ENCODE measurements at regions not wholly inside any gene's neighbourhood (a gene's known extent, or its start where the extent isn't known, plus 50 kb on each side); places are given as distances from the start of the nearest gene placed in this dataset.

GRCh38 chr4:181524499-181524898 is 718.7 kb upstream of the TENM3 start:
- TF ChIP-seq, protein P1, sequence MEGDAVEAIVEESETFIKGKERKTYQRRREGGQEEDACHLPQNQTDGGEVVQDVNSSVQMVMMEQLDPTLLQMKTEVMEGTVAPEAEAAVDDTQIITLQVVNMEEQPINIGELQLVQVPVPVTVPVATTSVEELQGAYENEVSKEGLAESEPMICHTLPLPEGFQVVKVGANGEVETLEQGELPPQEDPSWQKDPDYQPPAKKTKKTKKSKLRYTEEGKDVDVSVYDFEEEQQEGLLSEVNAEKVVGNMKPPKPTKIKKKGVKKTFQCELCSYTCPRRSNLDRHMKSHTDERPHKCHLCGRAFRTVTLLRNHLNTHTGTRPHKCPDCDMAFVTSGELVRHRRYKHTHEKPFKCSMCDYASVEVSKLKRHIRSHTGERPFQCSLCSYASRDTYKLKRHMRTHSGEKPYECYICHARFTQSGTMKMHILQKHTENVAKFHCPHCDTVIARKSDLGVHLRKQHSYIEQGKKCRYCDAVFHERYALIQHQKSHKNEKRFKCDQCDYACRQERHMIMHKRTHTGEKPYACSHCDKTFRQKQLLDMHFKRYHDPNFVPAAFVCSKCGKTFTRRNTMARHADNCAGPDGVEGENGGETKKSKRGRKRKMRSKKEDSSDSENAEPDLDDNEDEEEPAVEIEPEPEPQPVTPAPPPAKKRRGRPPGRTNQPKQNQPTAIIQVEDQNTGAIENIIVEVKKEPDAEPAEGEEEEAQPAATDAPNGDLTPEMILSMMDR (IDR thresholded peaks at IDR 0.05), result no peak
- H3K36me3 Mint-ChIP-seq, result no peaks in the 10 kb centered on the region
- no peak overlapping the region for H3K27ac Mint-ChIP-seq
- Histone ChIP-seq H3K27ac (ENCODE audit: low read depth in 1 of 2, low read length in 2 of 2) (no peak overlapping the region), H2AFZ (ENCODE audit: insufficient read depth, low read depth, low read length, poor library complexity, severe bottlenecking) (no peak overlapping the region), H3K79me2 (ENCODE audit: insufficient read depth, low read length) (no peaks in the 10 kb centered on the region), H3K4me1 (ENCODE audit: control insufficient read depth in 1 of 2, insufficient read depth in 2 of 2, low read length in 2 of 2) (no peaks in the 10 kb centered on the region), H3K36me3 (replicated peaks in 1 of 2; ENCODE audit: control insufficient read depth in 1 of 2, insufficient read depth in 2 of 2, low read length in 2 of 2) (no peaks in the 10 kb centered on the region), H3K4me2 (replicated peaks; ENCODE audit: extremely low read depth, low read length, poor library complexity, severe bottlenecking) (no peak overlapping the region), H4K20me1 (ENCODE audit: insufficient read depth, low read length) (no peaks in the 10 kb centered on the region), H3K9me3 (replicated peaks in 1 of 2; ENCODE audit: control insufficient read depth in 1 of 2, insufficient read depth in 1 of 2, low read length in 2 of 2) (no peaks in the 10 kb centered on the region), H3K27me3 (ENCODE audit: control insufficient read depth in 2 of 2, insufficient read depth in 2 of 2, low read length in 2 of 2) (no peaks in the 10 kb centered on the region), H3K4me3 (replicated peaks in 1 of 3; ENCODE audit: low read depth in 2 of 3, low read length in 3 of 3) (no peak overlapping the region), H3K9ac (ENCODE audit: insufficient read depth, low read length, poor library complexity, severe bottlenecking) (no peak overlapping the region)
- H3K27me3 Mint-ChIP-seq (ENCODE audit: low read depth in 3 of 3), result peaks cover 0 to 3% (median 1%) of the 10 kb centered on the region in 3 donors
- H3K9me3 Mint-ChIP-seq, result no peaks in the 10 kb centered on the region
- intact Hi-C loops (cut with micrococcal nuclease), result loop anchor here in 1 of 2 donors (10.0 kb wide), 1 partner anchor 860 kb away; no protein-coding TSS in a partner anchor
- H3K4me1 Mint-ChIP-seq, result no peaks in the 10 kb centered on the region
- WGBS (ENCODE audit: insufficient coverage), result 100% methylated on average over 1 of the region's 5 CpGs
- DNase-seq, result no peak
- no peak overlapping the region for H3K4me3 Mint-ChIP-seq

DNA sequence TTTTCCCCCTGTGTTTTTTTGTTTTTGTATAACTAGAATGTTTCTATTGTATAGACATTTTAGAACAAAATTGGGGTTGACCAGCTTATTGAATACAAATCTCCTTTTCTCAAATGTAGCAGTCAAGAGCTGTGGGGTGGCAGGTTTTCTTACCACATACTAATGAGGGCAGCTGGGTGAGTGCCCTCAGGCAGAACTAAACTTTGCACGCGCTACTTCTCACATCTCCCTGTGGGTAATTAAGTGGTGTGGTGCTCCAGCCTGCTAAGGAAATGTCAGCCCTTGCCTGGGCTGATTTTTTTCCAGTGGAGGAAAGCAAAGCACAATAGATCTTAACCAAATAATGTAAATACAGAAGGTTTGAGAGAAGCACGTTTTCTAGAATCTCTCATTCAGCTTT is 717.6 kb upstream of the TENM3 start:
- Mint-ChIP-seq H3K4me1 (no peaks in the 10 kb centered on the region), H3K4me3 (no peak overlapping the region), H3K9me3 (no peaks in the 10 kb centered on the region), H3K27me3 (ENCODE audit: low read depth in 3 of 3) (peaks cover 0 to 3% (median 1%) of the 10 kb centered on the region in 3 donors), H3K36me3 (no peaks in the 10 kb centered on the region), H3K27ac (no peak overlapping the region)
- Histone ChIP-seq H3K9me3 (replicated peaks in 1 of 2; ENCODE audit: control insufficient read depth in 1 of 2, insufficient read depth in 1 of 2, low read length in 2 of 2) (no peaks in the 10 kb centered on the region), H3K4me2 (replicated peaks; ENCODE audit: extremely low read depth, low read length, poor library complexity, severe bottlenecking) (no peak overlapping the region), H2AFZ (ENCODE audit: insufficient read depth, low read depth, low read length, poor library complexity, severe bottlenecking) (no peak overlapping the region), H3K27me3 (ENCODE audit: control insufficient read depth in 2 of 2, insufficient read depth in 2 of 2, low read length in 2 of 2) (no peaks in the 10 kb centered on the region), H4K20me1 (ENCODE audit: insufficient read depth, low read length) (no peaks in the 10 kb centered on the region), H3K27ac (ENCODE audit: low read depth in 1 of 2, low read length in 2 of 2) (no peak overlapping the region), H3K4me3 (replicated peaks in 1 of 3; ENCODE audit: low read depth in 2 of 3, low read length in 3 of 3) (no peak overlapping the region), H3K79me2 (ENCODE audit: insufficient read depth, low read length) (no peaks in the 10 kb centered on the region), H3K36me3 (replicated peaks in 1 of 2; ENCODE audit: control insufficient read depth in 1 of 2, insufficient read depth in 2 of 2, low read length in 2 of 2) (no peaks in the 10 kb centered on the region), H3K4me1 (ENCODE audit: control insufficient read depth in 1 of 2, insufficient read depth in 2 of 2, low read length in 2 of 2) (no peaks in the 10 kb centered on the region), H3K9ac (ENCODE audit: insufficient read depth, low read length, poor library complexity, severe bottlenecking) (no peak overlapping the region)
- WGBS (ENCODE audit: insufficient coverage), result no CpG with 5 or more reads among the region's 3 CpGs
- TF ChIP-seq, protein P1 (IDR thresholded peaks at IDR 0.05), result no peak
- intact Hi-C loops (cut with micrococcal nuclease), result loop anchor here in 1 of 2 donors (10.0 kb wide), 1 partner anchor 861 kb away; no protein-coding TSS in a partner anchor
- no peak for DNase-seq

Measured in CD14-positive monocyte (primary cell).